OCI-LY3 (cell line): ENCODE measurements at regions not wholly inside any gene's neighbourhood (a gene's known extent, or its start where the extent isn't known, plus 50 kb on each side); places are given as distances from the start of the nearest gene placed in this dataset.

Experiments used
- EZH2phosphoT487 ChIP-seq: fragments of 200-600 bp; shearing (Covaris generic); IDR thresholded peaks from 2 replicates; pipeline ENCODE4 v1.6.1; 2018; ENCODE audit warnings: antibody characterized with exemption, mixed run types, low read depth
- TF ChIP-seq, protein P1 (sequence below): fragments of 200-600, 300-600 bp; sonication (generic); IDR thresholded peaks from 2 replicates; pipeline ENCODE4 v1.5.1; 2014; ENCODE audit warnings: antibody characterized with exemption, low read length, low read depth

DNA sequence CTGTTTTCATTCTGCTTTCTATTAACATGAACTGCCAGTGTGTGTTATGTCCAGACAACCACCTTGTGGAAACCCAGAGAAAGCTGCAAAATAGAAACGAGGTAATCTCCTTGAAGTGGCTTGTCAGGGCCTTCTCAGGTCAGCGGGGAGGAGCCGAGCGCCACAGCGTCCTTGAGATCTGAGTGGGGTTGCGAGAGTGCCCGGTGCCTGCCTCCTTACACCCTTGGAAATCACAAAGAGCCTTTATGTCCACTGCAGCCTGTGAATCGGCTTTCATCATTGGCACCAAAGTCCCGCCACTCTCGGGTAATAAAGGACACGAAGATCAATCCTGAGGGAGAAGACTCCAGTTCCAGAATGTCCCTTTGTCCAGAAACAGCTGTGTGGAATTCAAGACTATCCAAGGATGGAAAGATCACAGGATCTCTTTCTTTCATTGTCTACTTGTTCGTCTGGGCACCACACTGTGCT is 135.2 kb downstream of the HRH4 start:
- TF ChIP-seq, protein P1, sequence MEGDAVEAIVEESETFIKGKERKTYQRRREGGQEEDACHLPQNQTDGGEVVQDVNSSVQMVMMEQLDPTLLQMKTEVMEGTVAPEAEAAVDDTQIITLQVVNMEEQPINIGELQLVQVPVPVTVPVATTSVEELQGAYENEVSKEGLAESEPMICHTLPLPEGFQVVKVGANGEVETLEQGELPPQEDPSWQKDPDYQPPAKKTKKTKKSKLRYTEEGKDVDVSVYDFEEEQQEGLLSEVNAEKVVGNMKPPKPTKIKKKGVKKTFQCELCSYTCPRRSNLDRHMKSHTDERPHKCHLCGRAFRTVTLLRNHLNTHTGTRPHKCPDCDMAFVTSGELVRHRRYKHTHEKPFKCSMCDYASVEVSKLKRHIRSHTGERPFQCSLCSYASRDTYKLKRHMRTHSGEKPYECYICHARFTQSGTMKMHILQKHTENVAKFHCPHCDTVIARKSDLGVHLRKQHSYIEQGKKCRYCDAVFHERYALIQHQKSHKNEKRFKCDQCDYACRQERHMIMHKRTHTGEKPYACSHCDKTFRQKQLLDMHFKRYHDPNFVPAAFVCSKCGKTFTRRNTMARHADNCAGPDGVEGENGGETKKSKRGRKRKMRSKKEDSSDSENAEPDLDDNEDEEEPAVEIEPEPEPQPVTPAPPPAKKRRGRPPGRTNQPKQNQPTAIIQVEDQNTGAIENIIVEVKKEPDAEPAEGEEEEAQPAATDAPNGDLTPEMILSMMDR, result no peak
- TF ChIP-seq EZH2phosphoT487, result no peak
